Tibial nerve (tissue), 4 donors: ENCODE measurements at regions not wholly inside any gene's neighbourhood (a gene's known extent, or its start where the extent isn't known, plus 50 kb on each side); places are given as distances from the start of the nearest gene placed in this dataset.

Experiments used
- CTCF ChIP-seq, 5 experiments: fragments of 200-600 bp in 3 of 5; fragments of 450-650 bp in 2 of 5; sonication (generic) in 3 of 5; IDR thresholded peaks; one replicate each; pipeline ENCODE4 v1.5.1; 2016 to 2019; ENCODE audit warnings: antibody characterized with exemption in 5 of 5, mild to moderate bottlenecking in 3 of 5, moderate library complexity in 2 of 5
- EP300 ChIP-seq, 2 donors: sonication (generic); formaldehyde crosslinking; IDR thresholded peaks; one replicate each; pipeline ENCODE4 v1.6.1; 2017; ENCODE audit warnings: antibody characterized with exemption in 2 of 2, mild to moderate bottlenecking in 1 of 2
- POLR2A ChIP-seq, 2 donors: fragments of 450-650 bp; IDR thresholded peaks; one replicate each; pipeline ENCODE4 v1.6.1; 2017; ENCODE audit warnings: antibody characterized with exemption in 2 of 2, mild to moderate bottlenecking in 2 of 2, moderate library complexity in 2 of 2

GRCh38 chr9:103990311-103990710 is 103.8 kb upstream of the SMC2 start:
- TF ChIP-seq CTCF (IDR thresholded peaks at IDR 0.05) (no peak), EP300 (IDR thresholded peaks at IDR 0.05) (no peak), POLR2A (IDR thresholded peaks at IDR 0.05) (no peak)
